ENCODE measurements at regions not wholly inside any gene's neighbourhood (a gene's known extent, or its start where the extent isn't known, plus 50 kb on each side); places are given as distances from the start of the nearest gene placed in this dataset.

GRCh38 chr2:216944733-216945132, 84.9 kb upstream of the TNP1 start:
- peaks cover 0 to 3% (median 0%) of the 10 kb centered on the region in 3 donors for H3K9me3 Mint-ChIP-seq
- no peak overlapping the region for H3K27ac Mint-ChIP-seq
- DNase-seq: no peak
- ChIA-PET CTCF (no interaction called here), POLR2A (interaction anchor here in 1 of 2 donors (0.5 kb wide), 1 partner anchor 231 kb away, joined by 3 read pairs; no protein-coding TSS in a partner anchor)
- H3K36me3 Mint-ChIP-seq: no peaks in the 10 kb centered on the region
- ATAC-seq (replicated peaks in 1 of 4): no peak
- 90% methylated on average over 2 of the region's 4 CpGs for WGBS (ENCODE audit: insufficient coverage)
- H3K27me3 ChIP-seq (replicated peaks in 1 of 2; ENCODE audit: control insufficient read depth in 2 of 2, extremely low read depth in 1 of 2, insufficient read depth in 2 of 2, low read length in 1 of 2): no peaks in the 10 kb centered on the region
- no peaks in the 10 kb centered on the region for H3K9me3 ChIP-seq
- no peak overlapping the region for H3K27ac ChIP-seq (ENCODE audit: low read length)
- H3K4me1 Mint-ChIP-seq: no peaks in the 10 kb centered on the region
- peaks cover 1 to 3% of the 10 kb centered on the region in 2 donors for H3K27me3 Mint-ChIP-seq
- H3K4me1 ChIP-seq (ENCODE audit: control insufficient read depth in 1 of 2, extremely low read depth in 1 of 2, insufficient read depth in 2 of 2, low read length in 2 of 2): no peaks in the 10 kb centered on the region
- H3K36me3 ChIP-seq (ENCODE audit: control insufficient read depth in 2 of 2, extremely low read depth in 1 of 2, insufficient read depth in 1 of 2, low read length in 1 of 2): no peaks in the 10 kb centered on the region
- H3K4me3 Mint-ChIP-seq: no peak overlapping the region
- H3K4me3 ChIP-seq (ENCODE audit: control insufficient read depth in 1 of 2, extremely low read depth in 1 of 2, low read length in 1 of 2): no peak overlapping the region

DNA sequence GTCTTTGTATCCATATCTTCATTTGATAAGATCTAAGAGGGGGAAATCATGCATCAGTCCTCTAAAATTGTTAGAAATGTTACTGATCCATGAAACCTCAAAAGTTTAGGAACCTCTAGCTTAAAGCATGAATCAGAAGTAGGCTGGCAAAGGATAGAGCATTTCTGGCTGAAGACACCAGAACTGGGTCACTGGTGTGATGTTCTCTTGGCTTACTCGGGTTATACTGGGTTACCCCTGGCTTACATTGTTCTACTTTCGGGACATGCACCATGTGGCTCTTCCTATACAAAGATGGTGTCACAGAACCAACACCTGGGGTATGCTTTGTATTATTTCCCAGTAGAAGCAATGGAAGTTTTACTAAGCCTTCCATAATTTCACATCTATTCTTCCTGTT, 83.2 kb upstream of the TNP1 start:
- ATAC-seq (replicated peaks in 1 of 4) (no peak), DNase-seq (no peak)
- Histone ChIP-seq H3K9me3 (no peaks in the 10 kb centered on the region), H3K4me1 (ENCODE audit: control insufficient read depth in 1 of 2, extremely low read depth in 1 of 2, insufficient read depth in 2 of 2, low read length in 2 of 2) (no peaks in the 10 kb centered on the region), H3K27ac (ENCODE audit: low read length) (no peak overlapping the region), H3K4me3 (ENCODE audit: control insufficient read depth in 1 of 2, extremely low read depth in 1 of 2, low read length in 1 of 2) (no peak overlapping the region), H3K27me3 (replicated peaks in 1 of 2; ENCODE audit: control insufficient read depth in 2 of 2, extremely low read depth in 1 of 2, insufficient read depth in 2 of 2, low read length in 1 of 2) (no peaks in the 10 kb centered on the region), H3K36me3 (ENCODE audit: control insufficient read depth in 2 of 2, extremely low read depth in 1 of 2, insufficient read depth in 1 of 2, low read length in 1 of 2) (no peaks in the 10 kb centered on the region)
- Mint-ChIP-seq H3K27me3 (peaks cover 1 to 3% of the 10 kb centered on the region in 2 donors), H3K9me3 (peaks cover 0 to 3% (median 0%) of the 10 kb centered on the region in 3 donors), H3K4me1 (no peaks in the 10 kb centered on the region), H3K36me3 (no peaks in the 10 kb centered on the region), H3K4me3 (no peak overlapping the region), H3K27ac (no peak overlapping the region)
- ChIA-PET CTCF (no interaction called here), POLR2A (no interaction called here)
- 80% methylated on average over 1 of the region's 2 CpGs for WGBS (ENCODE audit: insufficient coverage)

DNA sequence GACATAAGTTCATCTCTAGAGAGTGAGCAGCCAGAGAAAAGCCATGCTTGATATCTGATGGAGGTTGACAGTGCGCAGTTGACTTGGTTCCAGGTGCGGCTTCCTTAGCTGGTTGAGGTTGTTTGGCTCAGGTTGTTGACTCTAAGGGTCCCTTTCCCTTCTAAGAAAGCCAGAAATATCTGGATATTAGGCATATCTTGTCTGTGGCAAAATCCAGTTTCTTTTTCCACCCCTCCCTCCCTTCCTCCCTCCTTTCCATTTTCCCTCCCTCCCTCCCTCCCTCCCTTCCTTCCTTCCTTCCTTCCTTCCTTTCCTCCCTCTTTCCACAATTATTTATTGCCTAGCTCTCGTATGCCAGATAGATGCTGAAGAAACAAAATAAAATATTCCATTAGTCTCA, 82.6 kb upstream of the TNP1 start:
- Histone ChIP-seq H3K27ac (ENCODE audit: low read length) (no peak overlapping the region), H3K27me3 (replicated peaks in 1 of 2; ENCODE audit: control insufficient read depth in 2 of 2, extremely low read depth in 1 of 2, insufficient read depth in 2 of 2, low read length in 1 of 2) (no peaks in the 10 kb centered on the region), H3K9me3 (no peaks in the 10 kb centered on the region), H3K4me3 (ENCODE audit: control insufficient read depth in 1 of 2, extremely low read depth in 1 of 2, low read length in 1 of 2) (no peak overlapping the region), H3K4me1 (ENCODE audit: control insufficient read depth in 1 of 2, extremely low read depth in 1 of 2, insufficient read depth in 2 of 2, low read length in 2 of 2) (no peaks in the 10 kb centered on the region), H3K36me3 (ENCODE audit: control insufficient read depth in 2 of 2, extremely low read depth in 1 of 2, insufficient read depth in 1 of 2, low read length in 1 of 2) (no peaks in the 10 kb centered on the region)
- no CpG with 5 or more reads among the region's 3 CpGs for WGBS (ENCODE audit: insufficient coverage)
- ATAC-seq (replicated peaks in 1 of 4): no peak
- H3K27me3 Mint-ChIP-seq: peaks cover 1 to 3% of the 10 kb centered on the region in 2 donors
- H3K9me3 Mint-ChIP-seq: peaks cover 0 to 3% (median 0%) of the 10 kb centered on the region in 3 donors
- no peaks in the 10 kb centered on the region for H3K36me3 Mint-ChIP-seq
- H3K4me1 Mint-ChIP-seq: no peaks in the 10 kb centered on the region
- DNase-seq: no peak
- H3K4me3 Mint-ChIP-seq: no peak overlapping the region
- CTCF ChIA-PET: no interaction called here
- no peak overlapping the region for H3K27ac Mint-ChIP-seq
- POLR2A ChIA-PET: no interaction called here

DNA sequence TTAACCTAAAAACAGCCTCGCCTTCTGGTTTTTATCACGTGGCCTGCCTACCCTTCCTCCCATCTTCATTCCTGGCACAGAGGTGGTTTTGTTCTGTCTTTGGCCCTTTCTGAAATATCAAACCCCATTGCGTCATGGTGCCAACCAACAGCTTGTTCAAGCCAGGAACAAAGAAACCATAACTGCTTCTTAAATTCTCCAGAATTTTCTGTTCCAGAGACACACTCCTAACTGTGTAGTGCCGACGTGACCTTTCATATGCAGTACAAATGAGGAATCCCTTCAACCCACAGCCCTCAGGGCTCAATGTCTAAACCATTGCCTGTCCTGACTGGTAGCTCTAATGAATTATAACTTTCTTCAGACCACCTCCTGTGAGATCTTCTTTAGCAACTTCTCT, 82.2 kb upstream of the TNP1 start:
- H3K4me1 Mint-ChIP-seq: no peaks in the 10 kb centered on the region
- H3K27me3 ChIP-seq (replicated peaks in 1 of 2; ENCODE audit: control insufficient read depth in 2 of 2, extremely low read depth in 1 of 2, insufficient read depth in 2 of 2, low read length in 1 of 2): no peaks in the 10 kb centered on the region
- no peak overlapping the region for H3K4me3 ChIP-seq (ENCODE audit: control insufficient read depth in 1 of 2, extremely low read depth in 1 of 2, low read length in 1 of 2)
- WGBS (ENCODE audit: insufficient coverage): 93% methylated on average over 3 of the region's 5 CpGs
- no peaks in the 10 kb centered on the region for H3K9me3 ChIP-seq
- ChIA-PET CTCF (no interaction called here), POLR2A (no interaction called here)
- peaks cover 0 to 3% (median 0%) of the 10 kb centered on the region in 3 donors for H3K9me3 Mint-ChIP-seq
- no peak overlapping the region for H3K27ac ChIP-seq (ENCODE audit: low read length)
- no peak overlapping the region for H3K27ac Mint-ChIP-seq
- no peaks in the 10 kb centered on the region for H3K4me1 ChIP-seq (ENCODE audit: control insufficient read depth in 1 of 2, extremely low read depth in 1 of 2, insufficient read depth in 2 of 2, low read length in 2 of 2)
- peaks cover 1 to 3% of the 10 kb centered on the region in 2 donors for H3K27me3 Mint-ChIP-seq
- DNase-seq (no peak), ATAC-seq (replicated peaks in 1 of 4) (no peak)
- H3K4me3 Mint-ChIP-seq: no peak overlapping the region
- H3K36me3 Mint-ChIP-seq: no peaks in the 10 kb centered on the region
- no peaks in the 10 kb centered on the region for H3K36me3 ChIP-seq (ENCODE audit: control insufficient read depth in 2 of 2, extremely low read depth in 1 of 2, insufficient read depth in 1 of 2, low read length in 1 of 2)

DNA sequence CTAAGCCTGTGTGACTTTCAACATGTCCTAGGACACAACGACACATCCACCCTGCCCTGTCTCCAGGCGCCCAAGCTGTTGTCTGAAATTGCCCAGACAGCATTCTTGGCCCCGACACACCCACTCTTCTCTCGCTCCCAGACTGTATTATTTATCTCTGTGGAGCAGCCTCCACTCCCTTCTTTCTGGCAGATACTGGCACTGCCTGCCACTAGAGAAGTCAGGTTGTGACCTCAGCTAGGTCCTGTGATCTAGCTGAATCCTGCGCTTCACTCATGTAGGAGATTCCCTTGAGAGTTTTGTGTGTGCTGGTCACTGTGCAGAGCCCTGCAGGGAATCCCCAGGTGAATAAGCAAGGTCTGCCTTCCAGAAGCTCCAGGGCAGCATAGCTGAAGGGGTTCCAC, 77.1 kb upstream of the TNP1 start:
- no peaks in the 10 kb centered on the region for H3K4me1 ChIP-seq (ENCODE audit: control insufficient read depth in 1 of 2, extremely low read depth in 1 of 2, insufficient read depth in 2 of 2, low read length in 2 of 2)
- no peak overlapping the region for H3K27ac ChIP-seq (ENCODE audit: low read length)
- H3K27ac Mint-ChIP-seq: no peak overlapping the region
- H3K4me1 Mint-ChIP-seq: no peaks in the 10 kb centered on the region
- peaks cover 4 to 7% of the 10 kb centered on the region in 2 donors for H3K27me3 Mint-ChIP-seq
- POLR2A ChIA-PET: interaction anchor here in 1 of 2 donors (0.7 kb wide), 1 partner anchor 485 kb away, joined by 3 read pairs; no protein-coding TSS in a partner anchor
- no peak overlapping the region for H3K4me3 ChIP-seq (ENCODE audit: control insufficient read depth in 1 of 2, extremely low read depth in 1 of 2, low read length in 1 of 2)
- peaks cover 0 to 3% (median 0%) of the 10 kb centered on the region in 3 donors for H3K9me3 Mint-ChIP-seq
- H3K4me3 Mint-ChIP-seq: no peak overlapping the region
- no peaks in the 10 kb centered on the region for H3K9me3 ChIP-seq
- no peaks in the 10 kb centered on the region for H3K27me3 ChIP-seq (replicated peaks in 1 of 2; ENCODE audit: control insufficient read depth in 2 of 2, extremely low read depth in 1 of 2, insufficient read depth in 2 of 2, low read length in 1 of 2)
- WGBS (ENCODE audit: insufficient coverage): 95% methylated on average over 5 of the region's 5 CpGs
- DNase-seq (no peak), ATAC-seq (replicated peaks in 1 of 4) (no peak)
- no peaks in the 10 kb centered on the region for H3K36me3 ChIP-seq (ENCODE audit: control insufficient read depth in 2 of 2, extremely low read depth in 1 of 2, insufficient read depth in 1 of 2, low read length in 1 of 2)
- CTCF ChIA-PET: no interaction called here
- no peaks in the 10 kb centered on the region for H3K36me3 Mint-ChIP-seq

DNA sequence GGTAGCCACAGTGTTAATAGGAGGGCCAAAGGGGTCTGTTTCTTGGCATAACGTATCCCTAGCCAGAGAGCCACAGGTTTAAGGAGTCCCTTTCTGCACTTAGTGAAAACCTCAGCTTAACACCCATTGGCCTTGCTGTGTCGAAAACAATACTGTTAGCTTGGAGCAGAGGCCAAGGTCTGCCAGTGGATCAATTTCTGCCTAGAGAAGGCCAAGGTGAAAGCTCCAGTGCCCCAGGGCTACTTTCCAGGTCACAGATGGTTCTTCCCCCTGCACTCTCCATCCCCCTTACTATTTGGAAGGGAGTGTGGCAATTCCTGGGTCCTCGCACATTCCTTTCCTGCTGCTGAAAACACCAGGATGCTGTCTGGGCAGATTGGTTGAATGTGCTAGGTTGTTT, 74.8 kb upstream of the TNP1 start:
- Histone ChIP-seq H3K27me3 (replicated peaks in 1 of 2; ENCODE audit: control insufficient read depth in 2 of 2, extremely low read depth in 1 of 2, insufficient read depth in 2 of 2, low read length in 1 of 2) (no peaks in the 10 kb centered on the region), H3K36me3 (ENCODE audit: control insufficient read depth in 2 of 2, extremely low read depth in 1 of 2, insufficient read depth in 1 of 2, low read length in 1 of 2) (no peaks in the 10 kb centered on the region), H3K9me3 (no peaks in the 10 kb centered on the region), H3K4me1 (ENCODE audit: control insufficient read depth in 1 of 2, extremely low read depth in 1 of 2, insufficient read depth in 2 of 2, low read length in 2 of 2) (no peaks in the 10 kb centered on the region), H3K4me3 (ENCODE audit: control insufficient read depth in 1 of 2, extremely low read depth in 1 of 2, low read length in 1 of 2) (no peak overlapping the region), H3K27ac (ENCODE audit: low read length) (no peak overlapping the region)
- DNase-seq (no peak), ATAC-seq (replicated peaks in 1 of 4) (no peak)
- no peak overlapping the region for H3K27ac Mint-ChIP-seq
- no peaks in the 10 kb centered on the region for H3K4me1 Mint-ChIP-seq
- no peak overlapping the region for H3K4me3 Mint-ChIP-seq
- peaks cover 4% of the 10 kb centered on the region in 2 donors for H3K27me3 Mint-ChIP-seq
- ChIA-PET CTCF (no interaction called here), POLR2A (no interaction called here)
- H3K9me3 Mint-ChIP-seq: no peaks in the 10 kb centered on the region
- no peaks in the 10 kb centered on the region for H3K36me3 Mint-ChIP-seq
- WGBS (ENCODE audit: insufficient coverage): 71% methylated on average over 1 of the region's 3 CpGs

DNA sequence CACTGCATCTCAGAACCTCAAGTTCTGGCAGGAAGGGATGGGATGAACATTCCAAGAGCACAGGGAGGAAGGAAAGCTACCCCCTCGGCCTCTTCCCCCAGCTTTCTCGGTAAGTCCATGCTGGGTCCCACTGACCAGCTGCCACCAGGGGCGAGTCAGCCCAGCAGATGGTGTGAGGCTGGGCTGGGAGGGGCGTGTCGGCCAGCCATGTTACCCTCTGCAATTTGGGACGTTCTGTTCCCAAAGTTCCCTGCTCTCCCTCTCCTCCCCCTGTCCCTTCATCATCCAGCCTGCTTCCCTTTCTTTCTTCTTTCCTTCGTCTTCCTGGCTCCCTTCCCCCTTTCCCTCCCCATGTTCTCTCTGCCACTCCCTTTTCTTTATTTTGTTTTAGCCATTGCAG, 74.3 kb upstream of the TNP1 start:
- no peaks in the 10 kb centered on the region for H3K27me3 ChIP-seq (replicated peaks in 1 of 2; ENCODE audit: control insufficient read depth in 2 of 2, extremely low read depth in 1 of 2, insufficient read depth in 2 of 2, low read length in 1 of 2)
- ATAC-seq (replicated peaks in 1 of 4) (no peak), DNase-seq (no peak)
- Mint-ChIP-seq H3K9me3 (no peaks in the 10 kb centered on the region), H3K36me3 (no peaks in the 10 kb centered on the region), H3K27ac (no peak overlapping the region), H3K4me1 (no peaks in the 10 kb centered on the region), H3K4me3 (no peak overlapping the region), H3K27me3 (peaks cover 4 to 7% of the 10 kb centered on the region in 2 donors)
- 64% methylated on average over 4 of the region's 7 CpGs for WGBS (ENCODE audit: insufficient coverage)
- H3K4me3 ChIP-seq (ENCODE audit: control insufficient read depth in 1 of 2, extremely low read depth in 1 of 2, low read length in 1 of 2): no peak overlapping the region
- ChIA-PET CTCF (interaction anchor here in 1 of 2 donors (0.6 kb wide), 1 partner anchor 60 kb away, joined by 4 read pairs; no protein-coding TSS in a partner anchor), POLR2A (no interaction called here)
- H3K27ac ChIP-seq (ENCODE audit: low read length): no peak overlapping the region
- H3K4me1 ChIP-seq (ENCODE audit: control insufficient read depth in 1 of 2, extremely low read depth in 1 of 2, insufficient read depth in 2 of 2, low read length in 2 of 2): no peaks in the 10 kb centered on the region
- no peaks in the 10 kb centered on the region for H3K9me3 ChIP-seq
- no peaks in the 10 kb centered on the region for H3K36me3 ChIP-seq (ENCODE audit: control insufficient read depth in 2 of 2, extremely low read depth in 1 of 2, insufficient read depth in 1 of 2, low read length in 1 of 2)
